Dermis blood vessel endothelial cell (primary cell): ENCODE measurements at regions not wholly inside any gene's neighbourhood (a gene's known extent, or its start where the extent isn't known, plus 50 kb on each side); places are given as distances from the start of the nearest gene placed in this dataset.

Experiments used
- DNase-seq: peaks from one replicate; pipeline ENCODE4 v3.0.0; 2010

- no peak for DNase-seq
These were observed 78.0 kb upstream of the TNFSF18 start for GRCh38 chr1:173128742-173129141.

GRCh38 chr1:173127369-173128307 lies 76.9 kb upstream of the TNFSF18 start:
- no peak for DNase-seq

GRCh38 chr1:173126421-173126820 lies 75.7 kb upstream of the TNFSF18 start:
- DNase-seq, result no peak

- peak; percentile 58 for DNase-seq
These were observed 72.5 kb upstream of the TNFSF18 start for GRCh38 chr1:173122958-173123852.

- peak; percentile 56 for DNase-seq
These were observed 71.7 kb upstream of the TNFSF18 start for GRCh38 chr1:173122344-173122935.

GRCh38 chr1:173118404-173118803 lies 67.7 kb upstream of the TNFSF18 start:
- no peak for DNase-seq

- no peak for DNase-seq
These were observed 67.0 kb upstream of the TNFSF18 start for GRCh38 chr1:173117761-173118160.

- DNase-seq, result peak; percentile 11
These were observed 66.4 kb upstream of the TNFSF18 start for GRCh38 chr1:173117108-173117633.

GRCh38 chr1:173114346-173114745 lies 63.6 kb upstream of the TNFSF18 start:
- no peak for DNase-seq

GRCh38 chr1:173113015-173113741 lies 62.4 kb upstream of the TNFSF18 start:
- DNase-seq, result peak; percentile 63

- peak; percentile 68 for DNase-seq
These were observed 61.4 kb upstream of the TNFSF18 start for GRCh38 chr1:173112129-173112528.

- no peak for DNase-seq
These were observed 57.0 kb upstream of the TNFSF18 start for GRCh38 chr1:173107696-173108095.

- DNase-seq, result no peak
These were observed 52.3 kb upstream of the TNFSF18 start for GRCh38 chr1:173103006-173103405.

- DNase-seq, result no peak
These were observed 50.8 kb upstream of the TNFSF18 start for GRCh38 chr1:173101589-173101988.

GRCh38 chr1:173100476-173101107 lies 49.9 kb upstream of the TNFSF18 start:
- no peak for DNase-seq
